HG03135 (cell line): ENCODE measurements at regions not wholly inside any gene's neighbourhood (a gene's known extent, or its start where the extent isn't known, plus 50 kb on each side); places are given as distances from the start of the nearest gene placed in this dataset.

Source experiments
- ATAC-seq: cut with Tn5 transposase; IDR thresholded peaks from one replicate; pipeline ENCODE4 v1.9.1; 2021; ENCODE audit warnings: mild to moderate bottlenecking, moderate library complexity; ENCODE audit not compliant: unreplicated experiment

DNA sequence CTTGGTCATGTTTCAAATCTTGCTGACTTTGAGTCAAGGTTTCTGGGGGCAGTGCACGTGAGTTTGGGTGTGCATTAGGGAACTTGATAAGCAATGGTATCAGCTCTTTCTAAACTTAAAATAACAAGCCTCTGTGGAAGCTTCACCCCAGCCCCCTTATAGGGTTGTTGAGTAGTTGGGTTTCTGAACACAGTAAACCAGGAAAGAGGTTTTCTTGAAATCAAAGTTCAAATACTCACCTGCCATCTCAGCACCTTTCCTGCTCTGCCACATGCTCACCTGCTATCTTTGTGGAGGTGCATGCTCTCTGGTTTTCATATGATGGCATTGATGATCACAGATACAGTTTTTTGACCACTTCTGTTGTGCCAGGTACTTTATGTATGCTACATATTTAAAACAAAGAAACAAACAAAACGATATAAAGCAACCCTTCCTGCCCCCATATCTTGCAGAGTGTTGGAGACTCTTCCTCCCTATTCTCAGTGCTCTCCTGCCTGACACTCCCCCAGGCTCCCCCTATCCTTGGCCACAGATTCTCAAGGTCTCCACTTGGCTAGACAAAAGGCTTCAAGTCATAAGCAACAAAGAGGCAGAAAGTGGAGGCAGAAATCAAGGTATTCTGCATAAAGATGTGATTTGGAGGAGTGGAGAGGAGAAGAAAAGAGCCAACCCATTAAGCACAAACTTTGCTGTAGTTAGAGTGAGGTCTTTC lies 360.6 kb downstream of the CYRIA start:
- ATAC-seq = no peak

DNA sequence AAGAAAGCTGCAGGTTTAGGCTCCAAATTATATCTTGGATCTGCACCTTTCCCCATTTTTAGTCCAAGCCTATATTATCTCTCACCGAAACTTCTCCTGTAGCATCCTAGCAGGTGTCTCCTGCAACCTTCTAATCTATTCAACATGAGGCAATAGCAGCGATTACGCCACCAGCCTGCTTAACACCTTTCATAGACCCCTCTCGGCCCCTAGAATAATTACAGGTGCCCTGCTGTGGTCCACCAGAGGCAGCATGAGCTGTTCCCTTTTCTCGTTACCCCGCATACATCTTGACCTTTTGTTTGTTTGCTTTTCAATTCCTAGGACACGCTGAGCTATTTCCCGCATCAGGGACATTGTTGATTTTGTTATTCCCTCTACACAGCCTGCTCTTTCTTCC lies 361.9 kb downstream of the CYRIA start:
- ATAC-seq = no peak

DNA sequence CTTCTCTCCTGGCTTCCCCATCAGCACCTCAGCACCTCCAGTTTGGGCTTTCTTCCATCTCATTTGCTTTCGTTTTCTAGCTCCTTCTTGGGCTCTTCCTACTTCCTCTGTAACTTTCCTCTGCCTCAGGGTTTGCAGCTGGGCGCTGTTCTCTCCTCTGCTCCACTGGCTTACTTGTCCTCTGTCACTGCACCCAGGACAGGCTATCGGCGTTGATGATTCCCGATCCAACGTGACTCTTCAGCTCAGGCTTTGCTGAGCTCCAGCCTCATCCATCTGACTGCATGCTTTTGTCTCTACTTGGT lies 362.4 kb downstream of the CYRIA start:
- ATAC-seq = no peak

DNA sequence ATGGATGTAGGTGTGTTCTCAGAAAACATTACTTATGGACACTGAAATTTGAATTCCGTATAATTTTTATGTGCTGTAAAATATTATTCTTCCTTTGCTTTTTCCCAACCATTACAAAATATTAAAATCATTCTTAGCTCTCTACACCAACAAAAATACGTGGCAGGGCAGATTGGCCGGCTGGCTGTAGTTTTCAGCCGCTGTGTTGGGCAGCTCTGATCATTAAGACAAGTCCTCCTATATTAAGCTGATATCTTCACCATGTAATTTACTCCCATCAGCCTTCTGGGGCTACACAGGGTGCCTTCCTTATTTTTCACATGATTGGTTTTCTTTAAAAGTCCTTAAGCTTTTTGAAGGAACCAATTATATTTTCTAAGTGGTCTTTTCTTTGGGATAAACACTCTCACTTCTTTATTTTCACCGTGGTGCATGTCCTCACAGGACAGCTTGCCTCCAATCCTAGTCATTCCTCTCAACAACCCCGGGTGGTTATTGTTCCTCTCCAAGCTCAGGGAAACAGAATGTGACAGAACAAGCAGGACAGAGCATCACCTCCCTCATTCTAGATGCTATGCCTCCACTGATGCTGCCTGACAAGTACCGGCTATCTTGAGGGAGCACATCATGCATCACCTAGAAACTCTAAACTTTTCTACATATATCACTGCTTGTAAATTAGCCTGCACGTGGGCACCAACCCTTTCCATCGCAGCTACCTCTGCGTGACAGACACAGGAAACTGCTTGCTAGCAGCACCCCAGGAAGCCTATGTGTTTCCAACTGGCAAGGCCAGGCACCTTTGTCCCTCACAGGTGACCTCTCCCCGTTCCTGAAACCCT lies 362.3 kb downstream of the MYCN start:
- ATAC-seq = no peak

DNA sequence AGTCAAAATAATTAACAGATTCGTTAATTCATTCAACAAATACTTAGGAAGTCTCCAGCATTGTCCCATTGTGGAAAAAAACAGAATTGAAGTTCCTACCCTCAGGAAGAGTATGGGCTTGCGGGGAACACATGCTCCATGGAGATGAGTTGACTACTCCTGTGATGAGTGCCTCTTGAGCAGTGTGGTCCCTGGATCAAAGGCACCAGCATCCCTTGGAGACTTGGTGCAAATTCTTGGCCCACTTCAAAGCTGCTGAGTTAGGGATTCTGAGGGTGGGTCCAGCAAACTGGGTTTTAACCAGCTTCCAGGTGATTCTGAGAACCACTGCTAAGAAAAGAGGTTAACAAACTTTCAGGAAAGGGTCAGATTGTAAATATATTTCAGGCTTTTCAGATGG lies 361.6 kb downstream of the MYCN start:
- ATAC-seq = no peak

DNA sequence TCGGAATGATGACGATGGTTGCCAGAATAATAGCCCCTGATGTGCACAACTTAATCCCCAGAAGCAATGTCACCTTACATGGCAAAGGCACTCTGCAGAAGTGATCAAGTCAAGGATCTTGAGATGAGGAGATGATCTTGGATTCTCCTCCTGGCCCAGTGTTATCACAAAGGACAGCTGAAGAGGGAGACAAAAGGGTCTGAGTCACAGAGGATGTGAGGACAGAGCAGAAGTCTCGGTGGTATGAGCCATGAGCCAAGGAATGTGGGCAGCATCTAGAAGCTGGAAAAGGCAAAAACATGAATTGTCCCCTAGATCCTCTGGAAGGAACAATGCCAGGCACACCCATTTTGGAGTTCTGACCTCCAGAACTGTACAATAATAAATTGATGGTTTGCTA lies 358.5 kb downstream of the MYCN start:
- ATAC-seq = no peak

DNA sequence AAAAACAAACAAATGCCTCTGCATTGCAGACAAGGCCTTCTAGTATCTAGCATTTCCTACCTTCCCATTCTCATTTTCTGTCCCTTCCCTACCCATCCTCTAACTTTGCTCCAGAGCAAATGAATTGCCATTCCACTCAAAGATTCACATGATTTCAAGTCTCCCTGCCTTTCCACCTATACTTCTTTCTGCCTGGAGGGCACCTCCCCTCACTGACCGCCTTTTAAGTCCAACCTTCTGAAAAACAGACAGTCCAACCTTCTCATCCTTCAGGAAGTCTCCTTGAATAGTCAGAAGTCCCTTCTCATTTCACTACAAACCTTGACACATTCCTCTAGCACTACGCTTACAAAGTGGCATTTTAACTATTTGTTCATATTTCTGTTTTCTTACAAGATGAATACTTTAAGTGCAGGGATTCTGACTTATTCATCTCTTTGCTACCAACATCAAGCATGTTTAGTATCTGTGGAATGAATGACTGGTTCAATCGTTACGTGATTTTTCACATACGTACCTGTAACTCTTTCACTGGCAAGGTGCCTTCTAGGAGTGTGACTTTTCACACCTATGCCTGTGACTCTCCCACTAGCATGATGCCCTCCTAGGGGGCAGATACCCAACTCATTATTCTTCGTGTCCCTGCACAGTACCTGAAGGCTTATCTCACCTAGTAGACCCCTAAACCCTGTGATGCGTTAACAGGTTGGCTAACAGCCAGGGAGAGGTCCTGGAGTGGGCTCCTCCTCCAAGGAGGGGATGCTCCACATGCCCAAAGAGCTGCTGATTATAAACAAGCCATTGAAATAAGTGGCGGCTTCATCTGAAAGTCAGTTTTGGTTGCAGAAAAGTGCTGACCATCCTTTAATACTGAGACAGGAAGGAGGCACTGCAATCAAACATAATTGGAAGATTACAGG lies 356.2 kb downstream of the MYCN start:
- no peak for ATAC-seq

DNA sequence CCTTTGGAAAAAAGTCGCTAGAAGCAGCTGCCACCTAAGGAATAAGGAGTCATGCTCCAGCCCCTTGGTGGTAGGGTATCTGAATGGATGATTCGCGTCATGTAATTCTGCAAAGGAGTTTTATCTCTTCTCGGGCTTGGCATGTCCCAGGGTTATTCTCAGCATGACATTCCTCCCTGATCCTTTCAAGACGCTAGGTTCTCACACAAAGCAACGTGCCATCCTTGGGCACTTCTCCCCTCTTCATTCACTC lies 355.6 kb downstream of the MYCN start:
- ATAC-seq = no peak

DNA sequence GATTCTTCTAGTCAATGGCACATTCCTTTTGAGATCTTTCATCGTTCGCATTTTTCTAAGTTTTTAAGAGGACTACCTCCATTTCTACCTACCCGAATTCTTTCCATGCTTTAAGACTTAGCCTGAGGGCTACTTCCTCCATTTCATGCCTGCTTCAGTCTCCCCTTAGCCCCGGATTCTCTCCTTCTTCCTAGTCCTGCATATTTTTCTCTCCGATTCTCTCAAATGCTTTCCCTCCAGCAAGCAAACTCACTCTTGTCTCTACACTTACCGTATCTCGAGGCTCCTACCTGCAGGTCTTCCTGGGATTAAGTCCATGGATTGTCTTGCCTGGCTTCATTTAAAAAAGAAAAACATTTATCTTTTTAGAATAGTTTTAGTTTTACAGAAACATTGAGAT lies 354.4 kb downstream of the MYCN start:
- ATAC-seq = no peak

DNA sequence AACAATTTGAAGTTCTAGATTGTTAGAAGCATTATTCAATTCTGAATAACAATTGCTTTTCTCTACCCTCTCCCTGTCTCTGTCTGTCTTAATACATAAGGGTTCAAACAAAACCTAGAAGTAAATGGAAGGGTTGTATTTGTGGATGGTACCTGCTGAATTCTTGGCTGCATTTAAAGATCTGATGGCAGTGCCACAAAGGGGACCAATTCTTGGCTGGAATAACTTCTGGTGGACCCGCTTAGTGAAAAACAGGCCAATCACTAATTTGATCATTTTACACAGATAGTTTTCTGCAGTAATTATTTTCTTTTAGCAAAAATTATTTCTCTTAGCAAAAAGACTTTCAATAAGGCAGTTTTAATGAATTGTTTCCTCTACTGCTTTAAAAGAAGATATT lies 353.5 kb downstream of the MYCN start:
- no peak for ATAC-seq

DNA sequence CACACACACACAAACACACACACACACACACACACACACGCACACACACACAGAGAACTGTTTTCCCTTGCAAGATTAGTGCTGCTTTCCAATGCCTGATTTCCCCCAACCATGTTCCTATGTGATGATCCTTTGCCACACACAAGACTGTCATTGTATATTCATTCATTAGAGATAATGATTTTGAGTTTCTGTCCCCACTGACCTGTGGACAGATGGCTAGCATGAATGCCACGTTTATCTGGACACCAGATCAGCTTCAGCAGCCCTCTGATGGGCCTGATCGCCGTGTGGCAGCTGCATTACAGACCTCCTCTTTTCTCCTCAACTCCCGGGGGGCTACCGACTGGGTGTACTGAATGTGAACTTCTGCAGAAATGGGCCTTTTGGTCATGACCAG lies 353.0 kb downstream of the MYCN start:
- no peak for ATAC-seq

DNA sequence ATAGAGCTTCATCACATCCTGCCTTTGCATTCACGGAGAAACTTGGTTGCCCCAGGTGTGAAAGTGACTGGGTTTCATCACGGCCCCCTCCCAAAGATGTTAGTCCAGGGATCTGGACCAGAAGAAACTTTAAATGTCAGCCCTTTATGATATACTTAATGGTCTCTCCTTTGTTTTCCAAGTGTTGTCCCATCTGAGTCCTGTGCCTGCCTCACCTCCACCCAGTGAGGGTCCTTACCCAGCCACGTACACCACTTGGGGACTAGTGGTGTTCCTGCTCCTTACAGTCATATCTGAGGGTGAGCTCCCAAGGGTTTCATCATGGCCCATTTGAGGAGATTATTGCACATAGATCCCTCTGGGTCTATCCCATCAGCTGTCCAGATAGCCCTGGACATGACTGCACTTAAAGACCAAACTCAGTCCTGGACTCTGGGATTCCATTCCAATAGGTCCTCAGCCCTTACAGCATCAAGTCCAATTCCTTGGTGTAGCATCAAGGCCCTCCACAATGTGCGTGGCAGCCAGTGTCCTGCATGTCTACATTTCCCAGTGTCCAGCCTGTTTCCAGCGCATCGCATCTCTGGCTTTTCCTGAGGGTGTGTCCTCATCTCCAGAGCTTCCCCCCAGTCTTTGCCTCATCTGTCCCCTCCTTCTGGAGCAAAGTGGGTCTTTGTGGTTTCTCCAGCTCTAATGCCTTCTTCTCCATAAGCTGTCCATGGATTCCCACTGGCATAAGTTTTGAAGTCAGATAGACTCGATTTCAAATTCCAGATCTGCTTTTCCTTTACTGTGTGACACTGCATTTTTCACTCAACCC lies 351.6 kb downstream of the MYCN start:
- no peak for ATAC-seq

DNA sequence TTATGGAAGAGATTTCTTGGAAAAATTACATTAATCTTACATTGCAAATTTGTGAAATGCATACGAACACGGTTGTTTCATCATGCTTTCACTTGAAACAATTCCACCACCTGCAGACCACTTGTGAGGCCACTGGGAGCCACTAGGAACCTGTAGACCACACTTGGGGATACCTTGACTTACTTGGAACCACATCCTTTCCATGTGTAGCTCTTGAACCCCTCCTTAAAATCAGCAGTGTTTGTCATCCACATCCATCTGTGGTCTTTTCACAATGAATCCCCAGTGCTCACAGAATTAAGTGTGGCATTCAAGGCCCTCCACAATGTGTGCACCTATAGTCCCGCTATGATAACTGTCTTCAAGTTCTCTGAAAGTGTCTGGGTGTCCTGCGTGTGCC lies 350.9 kb downstream of the MYCN start:
- no peak for ATAC-seq

DNA sequence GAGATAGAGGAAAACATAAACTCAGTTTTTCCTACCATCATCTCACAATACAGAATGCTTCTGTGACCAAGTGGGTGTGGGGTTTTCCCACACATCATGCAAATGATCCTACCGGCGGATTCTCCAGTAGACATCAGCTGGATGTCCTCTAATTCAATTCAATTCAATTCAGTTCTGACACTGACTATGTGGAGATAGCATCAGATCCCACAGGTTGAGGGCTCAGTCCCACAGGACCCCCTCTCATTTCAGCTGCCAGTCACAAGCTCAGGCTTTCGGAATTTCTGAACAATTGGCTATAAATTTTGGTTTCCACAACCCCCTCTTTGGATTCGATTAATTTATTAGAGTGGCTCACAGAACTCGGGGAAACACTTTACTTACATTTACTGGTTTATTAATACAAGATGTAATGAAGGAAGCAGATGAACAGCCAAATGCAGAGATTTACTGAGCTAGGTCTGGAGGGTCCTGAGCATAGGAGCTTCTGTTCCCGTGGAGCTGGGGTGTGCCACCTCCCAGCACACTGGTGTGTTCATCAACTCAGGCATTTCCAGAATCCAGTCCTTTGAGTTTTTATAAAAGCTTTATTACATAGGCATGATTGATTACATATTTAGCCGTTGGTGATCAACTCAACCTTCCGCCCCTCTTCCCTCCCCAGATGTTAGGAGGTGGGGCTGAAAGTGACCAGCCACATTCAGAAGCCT lies 350.1 kb downstream of the MYCN start:
- ATAC-seq = no peak

DNA sequence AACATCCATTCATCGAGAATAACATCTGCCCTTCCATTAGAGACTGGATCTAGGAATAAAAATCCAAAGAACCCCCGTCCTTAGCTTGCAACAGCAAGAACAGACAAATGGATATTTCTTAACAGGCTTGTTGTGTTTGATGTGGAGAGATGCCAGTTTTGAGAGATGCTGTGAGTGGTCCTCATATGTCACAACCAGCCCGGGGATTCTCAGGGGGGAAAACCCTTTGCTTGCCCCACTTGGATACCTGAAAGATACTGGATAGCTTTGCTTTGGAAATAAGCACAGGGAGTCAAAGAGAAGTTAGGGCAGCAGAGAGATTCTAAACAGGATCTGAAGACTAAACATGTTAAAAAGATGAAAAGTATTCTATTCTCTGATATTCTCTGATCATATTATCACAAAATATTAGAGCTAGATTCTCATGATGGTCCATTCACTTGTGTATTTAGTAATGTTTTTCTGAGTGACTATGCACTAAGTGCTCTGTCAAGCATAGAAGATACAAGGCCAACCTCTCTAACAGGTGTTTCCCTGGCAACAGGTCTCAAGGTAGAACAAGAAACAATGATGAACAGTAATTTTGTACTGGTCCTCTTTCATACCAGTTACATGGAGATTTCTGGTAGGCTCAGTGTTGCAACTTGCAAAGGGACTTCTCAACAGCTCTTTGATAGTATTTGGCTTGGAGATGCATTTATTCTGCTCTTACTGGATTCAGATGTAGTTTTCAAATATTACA lies 348.2 kb downstream of the MYCN start:
- no peak for ATAC-seq

DNA sequence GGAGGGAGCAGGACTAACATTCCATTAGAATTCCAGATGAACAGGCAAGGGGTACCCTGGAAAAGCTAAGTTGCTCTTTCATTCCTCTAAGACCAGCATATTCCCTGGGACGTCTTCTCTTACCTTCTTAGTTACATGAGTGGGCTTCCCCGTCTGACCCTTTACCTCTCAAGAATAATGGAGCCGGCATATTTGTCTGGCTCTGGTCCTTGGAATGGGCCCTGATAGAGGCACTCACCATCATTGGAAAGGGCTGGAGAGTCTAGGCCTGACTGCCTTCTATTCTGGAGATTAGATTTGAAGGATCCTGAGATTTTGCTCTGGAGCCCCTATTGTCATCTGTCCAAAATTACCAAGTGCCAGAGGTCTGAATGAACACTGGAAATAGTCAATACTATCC lies 347.5 kb downstream of the MYCN start:
- ATAC-seq = no peak

DNA sequence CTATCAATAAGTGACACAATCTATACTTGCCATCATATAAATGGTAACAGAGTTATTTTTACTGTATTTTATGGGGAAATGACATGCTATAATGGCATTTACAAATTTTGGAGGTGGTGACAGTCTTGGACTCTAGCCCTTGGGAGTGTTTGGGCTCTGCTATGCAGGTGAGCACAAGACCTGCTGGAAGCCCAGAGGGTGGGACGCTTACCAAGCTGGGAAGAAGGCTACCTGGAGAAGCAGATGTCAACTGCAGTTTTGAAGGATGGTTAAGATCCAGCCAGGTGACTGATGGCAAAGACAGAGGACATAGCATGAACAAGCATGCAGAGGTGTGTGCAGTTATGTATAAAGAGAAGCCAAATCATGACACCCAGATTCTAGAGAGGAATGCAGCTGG lies 346.9 kb downstream of the MYCN start:
- ATAC-seq = no peak

DNA sequence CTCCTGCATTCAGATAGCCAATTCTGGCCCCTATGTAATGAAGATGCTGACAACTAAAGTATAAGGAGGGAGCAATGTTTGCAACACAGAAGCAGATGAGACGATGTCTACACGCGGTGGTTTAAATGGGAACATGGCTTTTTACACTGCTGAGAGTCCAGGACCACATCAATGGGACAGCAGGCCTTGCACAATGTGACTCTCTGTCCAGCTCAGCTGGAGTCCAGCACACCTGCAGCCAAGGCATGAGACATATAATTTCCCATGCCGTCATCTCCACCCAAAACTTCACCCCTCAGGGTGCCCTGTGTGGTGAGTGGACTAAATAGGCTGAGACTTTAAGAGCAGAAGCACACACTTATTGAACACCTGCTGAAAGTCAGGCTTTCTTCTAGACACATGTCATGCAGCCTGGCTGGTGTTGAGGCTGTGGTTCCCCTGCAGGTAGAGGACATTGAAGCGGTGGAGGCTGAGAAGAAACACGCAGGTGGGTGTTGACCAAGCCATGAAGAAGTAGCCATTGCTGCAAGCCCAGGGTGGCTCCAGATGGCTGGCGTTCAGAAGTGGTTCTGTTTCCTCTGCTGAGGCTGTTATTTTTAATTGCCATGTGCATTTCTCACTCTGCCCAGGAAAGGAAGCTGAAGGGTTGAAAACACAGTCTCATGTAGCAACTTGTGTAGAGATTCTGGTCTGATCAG lies 345.6 kb downstream of the MYCN start:
- ATAC-seq = no peak

DNA sequence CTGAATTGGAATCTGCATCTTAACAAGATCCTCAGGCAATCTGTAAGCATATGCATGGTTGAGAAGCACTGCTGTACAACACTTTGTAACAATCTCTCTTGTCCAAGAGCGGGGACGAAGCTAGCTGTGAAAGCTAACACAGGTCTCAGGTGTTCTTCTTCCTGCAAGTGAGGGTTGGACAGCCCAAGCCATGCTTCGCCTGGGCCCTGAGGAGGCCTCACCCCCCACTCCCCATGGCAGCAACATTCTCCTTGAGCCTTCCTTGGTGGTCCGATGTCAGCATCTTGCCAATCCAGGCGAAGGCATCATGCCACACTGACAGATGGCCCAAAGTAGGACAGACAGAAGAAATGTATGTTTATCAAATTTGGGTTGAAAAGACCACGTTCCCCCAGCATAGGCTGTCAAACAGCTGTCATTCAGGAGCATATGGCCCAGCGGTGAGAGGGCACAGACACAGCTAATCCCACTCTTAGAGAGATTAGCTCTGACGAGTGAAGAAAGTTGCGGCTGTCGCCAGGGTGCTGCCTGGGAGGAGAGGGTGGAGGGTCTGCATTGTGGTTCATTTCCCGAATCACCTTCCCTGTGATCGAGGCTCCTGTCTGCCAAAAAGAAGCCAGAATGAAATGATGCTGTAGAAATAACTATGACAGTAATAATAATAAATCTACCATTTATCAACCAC lies 344.7 kb downstream of the MYCN start:
- no peak for ATAC-seq
